GM19240 (cell line): ENCODE measurements at regions not wholly inside any gene's neighbourhood (a gene's known extent, or its start where the extent isn't known, plus 50 kb on each side); places are given as distances from the start of the nearest gene placed in this dataset.

ENCODE experiments used
- DNase-seq: peaks from one replicate; pipeline ENCODE4 v3.0.0; 2011; ENCODE audit warnings: low spot score; ENCODE audit not compliant: insufficient read length

GRCh38 chr6:137754866-137755265, 112.2 kb upstream of the TNFAIP3 start:
- no peak for DNase-seq

GRCh38 chr6:137755284-137755683, 111.8 kb upstream of the TNFAIP3 start:
- no peak for DNase-seq

GRCh38 chr6:137756788-137757187, 110.3 kb upstream of the TNFAIP3 start:
- no peak for DNase-seq

DNA sequence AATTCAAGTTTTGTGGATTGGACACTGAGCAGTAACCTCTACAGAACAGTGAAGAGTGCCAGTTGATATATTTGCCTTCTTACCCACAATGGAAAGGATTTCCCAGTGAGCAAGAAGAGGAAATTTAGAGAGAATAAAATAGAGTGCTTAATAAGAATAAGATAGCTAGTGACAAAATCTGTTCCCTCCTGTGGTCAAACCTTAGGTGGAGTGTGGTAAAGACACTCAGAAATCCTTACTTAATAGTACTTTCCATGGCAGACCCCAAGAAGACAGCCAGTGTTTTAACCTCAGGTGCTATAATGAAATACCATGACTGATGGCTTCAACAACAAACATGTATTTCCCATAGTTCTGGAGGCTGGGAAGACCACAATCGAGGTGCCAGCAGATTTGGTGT, 108.4 kb upstream of the TNFAIP3 start:
- no peak for DNase-seq

DNA sequence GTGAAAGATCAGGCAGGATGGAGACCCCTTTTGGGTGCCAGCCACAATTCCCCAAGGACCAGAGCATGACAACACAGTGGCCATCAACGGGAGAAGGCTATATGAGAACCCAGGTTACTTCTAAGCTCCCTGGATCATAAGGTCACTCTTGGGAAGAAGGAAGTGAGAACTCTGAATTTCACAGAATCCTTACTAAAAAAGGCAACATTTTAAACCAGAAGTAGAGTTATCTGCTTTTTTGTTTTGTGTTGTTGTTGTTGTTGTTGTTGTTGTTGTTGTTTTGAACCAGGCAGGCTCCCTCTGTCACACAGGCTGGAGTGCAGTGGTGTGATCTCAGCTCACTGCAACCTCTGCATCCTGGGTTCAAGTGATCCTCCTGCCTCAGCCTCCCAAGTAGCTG, 107.4 kb upstream of the TNFAIP3 start:
- no peak for DNase-seq

DNA sequence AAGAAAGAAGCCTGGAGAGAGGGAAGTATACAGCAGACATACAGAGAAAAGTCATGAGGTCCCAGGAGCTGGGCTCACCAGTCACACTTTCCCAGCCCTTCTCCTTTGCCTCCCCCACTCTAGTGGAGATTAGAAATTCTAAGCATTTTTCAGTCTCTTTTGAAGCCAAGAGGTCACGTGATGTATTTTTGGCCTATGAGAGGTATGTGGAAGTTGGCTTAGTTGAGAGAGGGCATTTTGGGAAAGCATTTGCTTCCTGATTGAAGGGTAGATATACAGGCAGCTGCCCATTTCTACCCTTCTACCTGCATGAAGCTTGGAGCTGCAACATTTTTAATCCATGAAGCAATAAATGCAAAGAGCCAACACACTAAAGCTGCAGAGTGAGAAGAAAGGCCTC, 106.0 kb upstream of the TNFAIP3 start:
- no peak for DNase-seq

- DNase-seq, result no peak
Measured at GRCh38 chr6:137761487-137761886, 105.6 kb upstream of the TNFAIP3 start.

GRCh38 chr6:137762168-137763090, 104.6 kb upstream of the TNFAIP3 start:
- no peak for DNase-seq

GRCh38 chr6:137763436-137763835, 103.6 kb upstream of the TNFAIP3 start:
- DNase-seq, result no peak

DNA sequence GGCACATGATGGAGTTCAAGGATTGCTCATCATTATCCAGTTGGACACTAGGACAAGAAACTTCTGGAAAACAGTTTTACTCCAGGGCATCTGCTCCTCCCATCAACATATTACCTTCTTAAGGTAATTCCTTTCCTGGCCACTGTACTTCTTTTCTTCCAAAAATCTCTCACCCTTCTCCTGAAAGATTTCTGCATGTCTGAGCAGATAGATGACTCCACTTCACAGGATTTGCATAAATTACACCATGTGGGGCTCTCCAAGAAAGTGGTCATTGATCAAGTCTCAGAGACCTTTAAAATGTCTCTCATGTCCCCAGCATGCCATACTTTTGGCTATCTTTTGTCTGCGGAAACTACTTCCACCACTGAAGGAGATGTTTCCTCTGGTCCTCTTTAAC, 103.2 kb upstream of the TNFAIP3 start:
- DNase-seq, result no peak

DNA sequence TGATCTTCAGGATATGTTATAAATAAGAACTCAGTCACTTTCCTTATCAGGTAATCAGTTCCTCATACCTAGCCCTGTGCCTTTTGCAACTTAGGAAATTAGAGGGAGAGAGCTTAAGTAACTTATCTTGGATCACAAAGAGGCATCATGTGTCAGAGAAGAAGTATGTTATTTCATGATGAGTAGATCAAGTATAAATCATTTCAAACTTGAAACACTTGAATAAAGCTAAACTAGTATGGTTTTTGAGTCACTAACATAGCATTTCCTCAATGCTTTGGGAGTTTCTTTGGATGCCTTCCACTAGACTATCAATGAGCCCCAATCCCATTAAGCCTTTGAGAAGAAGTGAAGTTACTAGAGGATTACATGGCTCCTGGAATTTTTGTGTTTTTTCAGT, 102.6 kb upstream of the TNFAIP3 start:
- no peak for DNase-seq

DNA sequence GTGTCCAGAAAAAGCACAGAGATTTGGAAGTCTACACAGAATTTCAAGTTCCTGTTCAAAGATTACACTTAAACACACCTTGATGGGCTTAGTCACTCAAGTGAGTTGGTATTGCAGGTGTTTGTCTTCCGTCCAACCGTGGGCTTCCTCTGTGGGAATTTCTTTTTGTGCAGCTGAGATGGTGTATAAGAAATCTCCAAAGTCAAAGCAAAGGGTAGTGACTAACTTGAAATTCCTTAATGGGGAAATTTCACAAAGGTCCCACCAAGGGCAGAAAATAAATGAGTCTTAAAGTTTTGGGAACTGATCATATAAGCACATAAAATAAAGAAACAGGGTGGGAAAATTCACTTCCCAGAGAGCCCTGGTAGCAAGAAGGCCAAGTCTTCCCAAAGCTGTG, 102.0 kb upstream of the TNFAIP3 start:
- DNase-seq, result no peak

DNA sequence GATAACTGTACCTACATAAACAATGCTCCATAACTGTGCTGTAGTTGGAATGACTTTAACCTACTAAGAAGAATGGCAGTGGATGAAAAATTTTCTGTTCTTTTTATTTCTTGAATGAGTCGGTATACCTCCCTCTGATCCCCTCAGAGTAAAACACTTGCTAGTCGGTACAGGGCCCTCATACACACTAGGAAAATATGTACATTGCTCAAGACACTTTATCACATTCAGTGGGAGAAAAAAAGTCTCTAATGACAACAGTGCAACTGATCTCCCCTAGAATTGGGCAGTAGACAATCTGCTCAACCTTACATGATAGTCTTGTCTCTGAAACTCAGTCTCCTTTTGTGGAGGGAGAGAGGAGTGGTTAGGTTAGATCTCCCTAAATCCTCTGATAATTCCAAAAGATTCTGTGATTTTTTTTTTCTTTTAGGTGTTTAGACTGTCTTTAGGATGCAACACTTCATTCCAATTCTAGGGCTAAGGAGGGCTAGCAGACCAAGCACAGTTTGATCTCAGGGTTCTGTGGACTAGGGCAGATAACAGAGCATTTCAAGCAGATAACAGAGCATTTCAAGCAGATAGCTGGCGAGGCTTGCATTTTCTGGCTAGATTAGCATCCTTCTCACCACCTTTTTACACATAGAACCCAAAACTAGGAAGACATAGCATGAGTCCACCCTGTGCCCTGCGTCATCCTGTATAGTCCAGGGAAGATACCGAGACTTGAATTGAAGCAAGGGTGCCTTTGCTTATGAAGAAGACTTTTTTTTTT, 100.3 kb upstream of the TNFAIP3 start:
- no peak for DNase-seq

GRCh38 chr6:137767465-137767864, 99.6 kb upstream of the TNFAIP3 start:
- no peak for DNase-seq

DNA sequence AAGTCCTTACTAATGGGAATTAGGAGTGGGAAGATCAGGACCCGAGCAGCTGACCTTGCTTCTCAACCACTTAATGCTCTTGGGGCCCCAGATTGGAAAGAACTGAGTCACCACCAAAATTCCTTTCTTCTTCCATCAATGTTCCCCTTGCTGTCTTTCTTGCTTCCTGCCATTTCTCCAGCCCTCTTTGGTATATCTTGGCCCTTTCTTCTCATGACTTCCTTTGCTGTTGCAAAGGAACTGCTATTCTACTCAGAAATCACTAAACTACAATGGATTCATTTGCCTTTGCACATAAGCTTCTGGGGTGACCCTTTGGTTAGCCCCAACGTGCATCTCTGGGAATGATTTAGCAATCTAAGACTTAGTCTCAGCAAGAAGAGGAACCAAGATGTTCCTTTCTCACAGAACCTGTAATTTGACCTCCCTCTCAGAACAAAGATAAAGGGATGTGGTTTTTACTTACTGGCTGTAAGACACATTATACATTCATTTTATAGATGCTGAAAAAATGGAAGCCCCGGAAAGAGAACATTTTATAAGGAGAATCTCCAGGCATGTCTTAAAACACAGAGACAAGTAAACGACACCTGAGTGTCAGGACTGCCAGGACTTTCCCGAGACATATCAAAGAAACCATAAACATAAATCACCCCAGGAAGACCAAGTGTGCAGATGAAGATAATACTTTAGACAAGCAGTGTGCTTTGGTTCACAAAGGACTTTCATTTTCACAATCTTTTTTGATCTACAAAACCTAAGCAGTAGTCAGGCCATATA, 99.0 kb upstream of the TNFAIP3 start:
- peak; percentile 32 for DNase-seq

DNA sequence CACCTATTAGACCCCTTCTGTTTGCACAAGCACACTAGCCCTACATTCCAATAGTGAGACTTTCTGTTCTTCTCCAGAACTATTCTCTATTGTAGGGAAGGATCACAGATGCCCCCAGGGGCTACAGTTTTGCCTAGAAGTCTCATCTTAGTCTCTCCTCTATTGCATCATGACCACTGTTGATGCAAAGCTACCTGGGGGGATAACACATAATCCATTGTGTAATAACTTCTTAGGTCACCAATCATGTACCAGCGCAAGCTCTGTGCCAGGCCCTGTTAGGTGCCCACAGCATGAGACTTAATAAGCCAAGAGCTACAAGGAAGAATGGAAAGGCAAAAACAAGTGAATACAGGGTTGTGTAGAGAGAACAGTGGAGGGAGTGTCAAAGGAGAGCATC, 98.1 kb upstream of the TNFAIP3 start:
- no peak for DNase-seq

DNA sequence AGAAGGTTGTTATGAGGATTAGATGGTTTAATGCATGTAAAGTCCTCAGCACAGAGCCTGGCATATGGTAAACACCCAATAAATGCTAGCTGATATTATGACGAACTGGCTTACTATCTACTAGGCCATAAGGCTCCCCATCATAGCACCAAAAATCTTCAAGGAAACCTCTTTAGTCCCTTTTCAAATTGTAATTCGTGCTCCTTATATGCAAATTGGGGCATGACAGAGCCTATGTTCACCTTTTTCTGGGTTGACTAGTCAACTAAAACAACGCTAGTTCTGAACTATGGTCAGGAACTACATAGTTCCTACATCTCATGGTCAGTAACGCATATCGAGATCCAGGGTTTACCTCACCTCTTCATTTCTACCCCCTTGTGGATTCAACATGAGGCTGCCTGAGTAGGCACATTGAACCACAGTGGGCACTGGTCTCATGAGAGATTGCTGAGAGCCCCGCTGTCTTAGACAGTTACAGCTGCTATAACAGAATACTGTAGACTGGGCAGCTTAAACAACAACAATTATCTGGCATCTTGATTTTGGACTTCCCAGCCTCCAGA, 97.2 kb upstream of the TNFAIP3 start:
- no peak for DNase-seq

DNA sequence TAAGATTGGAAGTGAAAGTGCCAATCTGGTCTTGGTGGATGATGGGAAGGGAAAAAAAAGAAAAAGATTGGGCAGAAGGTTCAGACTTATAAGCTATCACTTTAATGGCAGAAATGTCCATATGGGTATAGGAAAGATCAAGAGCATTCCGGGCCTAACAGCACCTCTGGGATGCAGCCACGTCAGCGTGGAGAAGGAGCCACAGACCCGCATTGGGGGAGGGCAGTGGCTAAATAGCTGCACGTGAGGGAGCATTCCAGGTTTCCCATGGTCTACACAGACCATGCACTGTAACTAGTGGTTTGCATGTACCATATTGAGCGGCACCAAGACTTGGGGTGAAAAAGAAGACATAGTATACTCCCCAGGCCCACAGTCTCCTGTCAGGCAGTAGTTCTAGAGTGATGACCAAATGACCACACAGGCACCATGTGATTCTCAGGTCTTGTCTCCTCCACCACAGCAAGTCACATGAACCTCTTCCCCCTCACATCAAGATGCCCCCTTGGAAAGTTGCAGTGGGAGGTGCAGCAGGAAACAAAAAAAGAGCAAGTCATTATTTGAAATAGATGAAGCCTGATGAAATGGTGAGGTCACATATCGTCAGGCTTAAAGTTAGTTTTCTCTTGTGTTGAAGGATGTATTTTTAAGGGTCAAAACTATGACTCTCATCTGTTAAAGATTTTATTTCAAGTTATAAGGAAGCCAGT, 94.4 kb upstream of the TNFAIP3 start:
- no peak for DNase-seq

GRCh38 chr6:137775227-137775626, 91.8 kb upstream of the TNFAIP3 start:
- no peak for DNase-seq

GRCh38 chr6:137775720-137776119, 91.3 kb upstream of the TNFAIP3 start:
- no peak for DNase-seq

DNA sequence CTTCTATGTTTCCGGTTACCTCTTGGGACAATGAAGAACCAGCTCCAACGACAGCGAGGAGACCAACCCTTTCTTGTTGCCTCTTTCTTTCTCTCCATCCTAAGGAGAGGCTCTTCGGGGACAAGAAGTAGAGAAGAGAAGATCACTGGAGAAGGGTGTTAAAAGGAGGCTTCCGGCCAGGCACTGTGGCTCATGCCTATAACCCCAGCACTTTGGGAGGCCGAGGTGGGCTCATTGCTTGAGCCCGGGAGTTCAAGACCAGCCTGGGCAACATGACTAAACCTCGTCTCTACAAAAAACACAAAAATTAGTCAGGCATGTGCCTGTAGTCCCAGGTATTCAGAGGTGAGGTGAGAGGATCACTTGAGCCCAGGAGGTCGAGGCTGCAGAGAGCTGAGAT, 90.8 kb upstream of the TNFAIP3 start:
- no peak for DNase-seq
